ENCODE measurements at regions not wholly inside any gene's neighbourhood (a gene's known extent, or its start where the extent isn't known, plus 50 kb on each side); places are given as distances from the start of the nearest gene placed in this dataset.

- Mint-ChIP-seq H3K4me3 (ENCODE audit: unreplicated experiment) (no peak overlapping the region), H3K36me3 (ENCODE audit: insufficient read depth, unreplicated experiment) (no peaks in the 10 kb centered on the region), H3K27ac (ENCODE audit: unreplicated experiment) (no peak overlapping the region), H3K9me3 (ENCODE audit: unreplicated experiment) (no peaks in the 10 kb centered on the region), H3K27me3 (ENCODE audit: insufficient read depth, unreplicated experiment) (no peaks in the 10 kb centered on the region), H3K4me1 (ENCODE audit: low read depth, unreplicated experiment) (peaks cover 31% of the 10 kb centered on the region)
- POLR2A ChIA-PET, result interaction anchor here (1.2 kb wide), 1 partner anchor 616 kb away, joined by 3 read pairs; no protein-coding TSS in a partner anchor
- Histone ChIP-seq H3K9me3 (no peaks in the 10 kb centered on the region), H3K4me3 (ENCODE audit: low read depth, low read length) (no peak overlapping the region), H3K27me3 (replicated peaks; ENCODE audit: control insufficient read depth, insufficient read depth, low read length) (no peaks in the 10 kb centered on the region), H3K36me3 (ENCODE audit: control insufficient read depth, insufficient read depth, low read length) (no peaks in the 10 kb centered on the region), H3K4me1 (peaks cover 34% of the 10 kb centered on the region)
- no TSS peak for BruUV-seq (replicated peaks)
- CTCF ChIA-PET, result no interaction called here
- DNase-seq, result no peak
- intact Hi-C loops (cut with micrococcal nuclease; ENCODE audit: unreplicated experiment), result no loop called here
- no peak for TF ChIP-seq CTCF (IDR thresholded peaks at IDR 0.05; ENCODE audit: insufficient read depth in 1 of 2, low read depth in 1 of 2, low read length in 1 of 2, severe bottlenecking in 1 of 2, unreplicated experiment in 1 of 2)
These were observed 401.8 kb downstream of the ARHGEF28 start for GRCh38 chr5:74027732-74028338.

DNA sequence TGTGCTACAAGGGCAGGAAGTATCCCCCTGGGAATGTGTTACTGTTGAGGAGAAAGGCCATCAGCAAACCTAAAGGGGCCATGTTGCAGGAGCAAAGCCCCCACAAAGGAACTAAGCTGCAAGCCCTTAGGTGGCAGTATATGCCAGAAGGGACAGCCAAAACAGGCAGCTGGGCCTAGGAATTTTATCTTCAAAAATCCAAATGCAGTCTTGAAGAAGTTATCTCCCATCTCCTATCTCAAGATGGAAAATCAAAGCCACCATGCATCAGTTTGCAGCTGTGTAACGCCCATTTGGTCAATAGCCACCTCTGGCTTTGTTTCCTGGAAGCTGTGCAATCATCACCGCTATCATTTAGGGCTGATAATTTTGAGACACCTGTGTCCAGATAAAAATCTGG is 400.3 kb downstream of the ARHGEF28 start:
- ChIA-PET CTCF (interaction anchor here (0.7 kb wide), 1 partner anchor 623 kb away, joined by 3 read pairs; no protein-coding TSS in a partner anchor), POLR2A (no interaction called here)
- BruUV-seq (replicated peaks), result no TSS peak
- Histone ChIP-seq H3K27me3 (replicated peaks; ENCODE audit: control insufficient read depth, insufficient read depth, low read length) (no peaks in the 10 kb centered on the region), H3K4me1 (peaks cover 34% of the 10 kb centered on the region), H3K9me3 (no peaks in the 10 kb centered on the region), H3K36me3 (ENCODE audit: control insufficient read depth, insufficient read depth, low read length) (no peaks in the 10 kb centered on the region), H3K4me3 (ENCODE audit: low read depth, low read length) (no peak overlapping the region)
- Mint-ChIP-seq H3K27ac (ENCODE audit: unreplicated experiment) (peak overlapping the region; percentile 29), H3K27me3 (ENCODE audit: insufficient read depth, unreplicated experiment) (no peaks in the 10 kb centered on the region), H3K36me3 (ENCODE audit: insufficient read depth, unreplicated experiment) (no peaks in the 10 kb centered on the region), H3K4me1 (ENCODE audit: low read depth, unreplicated experiment) (peaks cover 31% of the 10 kb centered on the region), H3K9me3 (ENCODE audit: unreplicated experiment) (no peaks in the 10 kb centered on the region), H3K4me3 (ENCODE audit: unreplicated experiment) (no peak overlapping the region)
- intact Hi-C loops (cut with micrococcal nuclease; ENCODE audit: unreplicated experiment), result no loop called here
- no peak for DNase-seq
- TF ChIP-seq CTCF (IDR thresholded peaks at IDR 0.05; ENCODE audit: insufficient read depth in 1 of 2, low read depth in 1 of 2, low read length in 1 of 2, severe bottlenecking in 1 of 2, unreplicated experiment in 1 of 2), result no peak

- Mint-ChIP-seq H3K27me3 (ENCODE audit: insufficient read depth, unreplicated experiment) (peaks cover 5% of the 10 kb centered on the region), H3K4me1 (ENCODE audit: low read depth, unreplicated experiment) (peaks cover 14% of the 10 kb centered on the region), H3K36me3 (ENCODE audit: insufficient read depth, unreplicated experiment) (no peaks in the 10 kb centered on the region), H3K9me3 (ENCODE audit: unreplicated experiment) (peaks cover 10% of the 10 kb centered on the region), H3K27ac (ENCODE audit: unreplicated experiment) (no peak overlapping the region), H3K4me3 (ENCODE audit: unreplicated experiment) (no peak overlapping the region)
- H3K4me1 ChIP-seq, result peaks cover 3% of the 10 kb centered on the region; the same call in 1 of the 2 replicates
- H3K4me3 ChIP-seq (ENCODE audit: low read depth, low read length), result no peak overlapping the region
- intact Hi-C loops (cut with micrococcal nuclease; ENCODE audit: unreplicated experiment), result no loop called here
- POLR2A ChIA-PET, result no interaction called here
- no peak for TF ChIP-seq CTCF (IDR thresholded peaks at IDR 0.05; ENCODE audit: insufficient read depth in 1 of 2, low read depth in 1 of 2, low read length in 1 of 2, severe bottlenecking in 1 of 2, unreplicated experiment in 1 of 2)
- H3K9me3 ChIP-seq, result no peaks in the 10 kb centered on the region
- H3K36me3 ChIP-seq (ENCODE audit: control insufficient read depth, insufficient read depth, low read length), result no peaks in the 10 kb centered on the region
- CTCF ChIA-PET, result no interaction called here
- no peaks in the 10 kb centered on the region for H3K27me3 ChIP-seq (replicated peaks; ENCODE audit: control insufficient read depth, insufficient read depth, low read length)
- no peak for DNase-seq
- no TSS peak for BruUV-seq (replicated peaks)
These were observed 395.1 kb downstream of the ARHGEF28 start for GRCh38 chr5:74021126-74021525.
